Islet precursor cell (in vitro differentiated cells): ENCODE measurements at regions not wholly inside any gene's neighbourhood (a gene's known extent, or its start where the extent isn't known, plus 50 kb on each side); places are given as distances from the start of the nearest gene placed in this dataset.
A peak's percentile ranks its signal among the peaks of the same experiment; 100 is the strongest.

Experiments
- DNase-seq: peaks from one replicate; pipeline ENCODE4 v3.0.0-alpha.2; 2018

- no peak for DNase-seq
These were observed 477.8 kb downstream of the TFEC start for GRCh38 chr7:115552766-115553165.

GRCh38 chr7:115549910-115550309 is 480.7 kb downstream of the TFEC start:
- DNase-seq = no peak

- no peak for DNase-seq
These were observed 481.8 kb downstream of the TFEC start for GRCh38 chr7:115548756-115549155.

GRCh38 chr7:115546790-115547189 is 483.8 kb downstream of the TFEC start:
- DNase-seq = no peak

GRCh38 chr7:115533785-115534184 is 496.8 kb downstream of the TFEC start:
- no peak for DNase-seq

GRCh38 chr7:115526278-115526677 is 504.3 kb downstream of the TFEC start:
- no peak for DNase-seq

GRCh38 chr7:115522174-115522573 is 508.4 kb downstream of the TFEC start:
- no peak for DNase-seq

- DNase-seq = no peak
These were observed 514.2 kb downstream of the TFEC start for GRCh38 chr7:115516341-115516740.

GRCh38 chr7:115511330-115511729 is 519.2 kb downstream of the TFEC start:
- DNase-seq = no peak

- DNase-seq = no peak
These were observed 525.4 kb downstream of the TFEC start for GRCh38 chr7:115505136-115505535.

- no peak for DNase-seq
These were observed 530.6 kb downstream of the TFEC start for GRCh38 chr7:115499956-115500355.

- DNase-seq = no peak
These were observed 534.6 kb downstream of the TFEC start for GRCh38 chr7:115496006-115496405.

- DNase-seq = no peak
These were observed 535.9 kb downstream of the TFEC start for GRCh38 chr7:115494529-115495147.

- DNase-seq = no peak
These were observed 537.2 kb downstream of the TFEC start for GRCh38 chr7:115493381-115493780.

GRCh38 chr7:115491744-115492380 is 538.7 kb downstream of the TFEC start:
- no peak for DNase-seq

- no peak for DNase-seq
These were observed 551.1 kb downstream of the TFEC start for GRCh38 chr7:115479448-115479847.

- DNase-seq = no peak
These were observed 552.1 kb downstream of the TFEC start for GRCh38 chr7:115478426-115478825.

- peak; percentile 74 for DNase-seq
These were observed 553.3 kb downstream of the TFEC start for GRCh38 chr7:115477193-115477651.

- peak; percentile 68 for DNase-seq
These were observed 553.8 kb downstream of the TFEC start for GRCh38 chr7:115476671-115477181.

GRCh38 chr7:115475761-115476385 is 554.0 kb downstream of the MDFIC start:
- peak; percentile 58 for DNase-seq

GRCh38 chr7:115475206-115475605 is 553.3 kb downstream of the MDFIC start:
- no peak for DNase-seq

- DNase-seq = no peak
These were observed 552.2 kb downstream of the MDFIC start for GRCh38 chr7:115474137-115474536.

GRCh38 chr7:115471891-115472290 is 550.0 kb downstream of the MDFIC start:
- DNase-seq = no peak
